H1 (cell line): ENCODE measurements at regions not wholly inside any gene's neighbourhood (a gene's known extent, or its start where the extent isn't known, plus 50 kb on each side); places are given as distances from the start of the nearest gene placed in this dataset.

Experiments used
- CTCF ChIA-PET: fragments of 300-600 bp; sonication (Branson Sonifier 250); formaldehyde crosslinking; loops from one replicate; lab custom pipeline; 2021; ENCODE audit not compliant: partially characterized antibody; lab: Charles Lee
- POLR2A ChIA-PET: fragments of 300-600 bp; sonication (Branson Sonifier 250); formaldehyde crosslinking; loops from one replicate; lab custom pipeline; 2021; ENCODE audit warnings: inconsistent platforms; ENCODE audit not compliant: partially characterized antibody; lab: Charles Lee
- DNase-seq, 2 experiments: peaks; one replicate each; pipeline versions ENCODE4 v3.0.0 to v3.0.0-alpha.2; 2010 to 2022; ENCODE audit warnings: low spot score in 2 of 2, low read depth in 1 of 2, mixed read lengths in 1 of 2
- FAIRE-seq: peaks from 2 replicates; lab custom pipeline; 2011; peaks lifted over from hg19 to GRCh38; lab: Jason Lieb, UNC
- H2AFZ ChIP-seq: 2 replicates; pipeline ENCODE4 v1.8.1; 2012; ENCODE audit warnings: low read length, inconsistent platforms
- H2AK5ac ChIP-seq: 2 replicates; pipeline ENCODE4 v1.6.1; 2013; ENCODE audit warnings: low read depth, low read length
- H2BK120ac ChIP-seq: replicated peaks from 2 replicates; pipeline ENCODE3; 2013; ENCODE audit warnings: low read depth, low read length, inconsistent platforms
- H2BK12ac ChIP-seq: 2 replicates; pipeline ENCODE4 v1.6.1; 2013; ENCODE audit warnings: low read depth, low read length
- H2BK15ac ChIP-seq: 2 replicates; pipeline ENCODE4 v1.6.1; 2013; ENCODE audit warnings: low read length
- H2BK20ac ChIP-seq: 2 replicates; pipeline ENCODE4 v1.6.1; 2013; ENCODE audit warnings: low read length
- H2BK5ac ChIP-seq: 2 replicates; pipeline ENCODE4 v1.6.1; 2013; ENCODE audit warnings: low read depth, low read length
- H3K14ac ChIP-seq: 2 replicates; pipeline ENCODE4 v1.6.1; 2013; ENCODE audit warnings: inconsistent platforms; ENCODE audit not compliant: insufficient read length
- H3K18ac ChIP-seq: 2 replicates; pipeline ENCODE4 v1.6.1; 2013; ENCODE audit warnings: low read length; ENCODE audit errors: extremely low read depth
- H3K23ac ChIP-seq: 2 replicates; pipeline ENCODE4 v1.6.1; 2013; ENCODE audit warnings: inconsistent platforms; ENCODE audit not compliant: insufficient read length
- H3K23me2 ChIP-seq: 2 replicates; pipeline ENCODE4 v1.6.1; 2013; ENCODE audit warnings: low read depth, low read length
- H3K27ac ChIP-seq: 2 replicates; pipeline ENCODE4 v1.6.1; 2011; ENCODE audit warnings: low read depth, low read length, inconsistent platforms
- H3K27me3 ChIP-seq, 4 experiments: replicated peaks in 1 of 4; 1 replicate in 1 of 4; 2 replicates in 3 of 4; pipeline versions ENCODE4 v1.6.1 to v1.8.1; 2011 to 2013; ENCODE audit warnings: low read length in 3 of 4, mild to moderate bottlenecking in 3 of 4, inconsistent platforms in 2 of 4, mixed read lengths in 2 of 4, moderate library complexity in 1 of 4; ENCODE audit not compliant: control insufficient read depth in 3 of 4, insufficient read depth in 3 of 4; ENCODE audit errors: extremely low read depth in 1 of 4
- H3K36me3 ChIP-seq, 4 experiments: 2 replicates each; pipeline versions ENCODE4 v1.6.1 to v1.8.1; 2011 to 2013; ENCODE audit warnings: mild to moderate bottlenecking in 4 of 4, low read length in 3 of 4, moderate library complexity in 2 of 4, control low read depth in 1 of 4, inconsistent platforms in 1 of 4; ENCODE audit not compliant: insufficient read depth in 4 of 4, control insufficient read depth in 2 of 4
- H3K4ac ChIP-seq: replicated peaks from 2 replicates; pipeline ENCODE3; 2013; ENCODE audit warnings: low read length, low read depth, mixed read lengths, inconsistent platforms; ENCODE audit not compliant: insufficient read length
- H3K4me1 ChIP-seq, 4 experiments: replicated peaks in 1 of 4; 1 replicate in 1 of 4; 2 replicates in 3 of 4; pipeline versions ENCODE4 v1.6.1 to v1.8.1; 2011 to 2013; ENCODE audit warnings: low read length in 3 of 4, inconsistent platforms in 2 of 4, mixed read lengths in 1 of 4; ENCODE audit not compliant: insufficient read depth in 4 of 4, control insufficient read depth in 3 of 4
- H3K4me2 ChIP-seq, 2 experiments: 2 replicates each; pipeline versions ENCODE4 v1.6.1 to v1.8.1; 2011 to 2013; ENCODE audit warnings: low read depth in 2 of 2, low read length in 2 of 2, control low read depth in 1 of 2, inconsistent platforms in 1 of 2, mild to moderate bottlenecking in 1 of 2; ENCODE audit not compliant: insufficient read depth in 1 of 2
- H3K4me3 ChIP-seq, 4 experiments: fragments of 200-600, 300-600 bp in 1 of 4; sonication (generic), shearing (Covaris generic), sonication (Bioruptor Twin) in 1 of 4; 2 replicates each; pipeline versions ENCODE4 v1.5.1 to v1.8.1; 2011 to 2016; ENCODE audit warnings: low read length in 4 of 4, low read depth in 3 of 4, control low read depth in 2 of 4, inconsistent platforms in 2 of 4, mild to moderate bottlenecking in 2 of 4, mixed read lengths in 1 of 4, moderate library complexity in 1 of 4; ENCODE audit not compliant: insufficient read depth in 2 of 4; ENCODE audit errors: extremely low read depth in 1 of 4
- H3K56ac ChIP-seq: replicated peaks from 2 replicates; pipeline ENCODE3; 2013; ENCODE audit warnings: low read depth, mild to moderate bottlenecking, mixed read lengths, low read length, inconsistent platforms; ENCODE audit not compliant: insufficient read length
- H3K79me1 ChIP-seq: 2 replicates; pipeline ENCODE4 v1.6.1; 2013; ENCODE audit warnings: low read depth, low read length, control low read depth
- H3K79me2 ChIP-seq, 2 experiments: 2 replicates each; pipeline versions ENCODE4 v1.6.1 to v1.8.1; 2012 to 2013; ENCODE audit warnings: low read length in 2 of 2, mild to moderate bottlenecking in 2 of 2, inconsistent platforms in 1 of 2; ENCODE audit not compliant: insufficient read depth in 2 of 2, control insufficient read depth in 1 of 2
- H3K9ac ChIP-seq, 4 experiments: replicated peaks in 1 of 4; 1 replicate in 1 of 4; 2 replicates in 3 of 4; pipeline versions ENCODE4 v1.6.1 to v1.8.1; 2011 to 2013; ENCODE audit warnings: low read depth in 3 of 4, low read length in 3 of 4, control low read depth in 2 of 4, mild to moderate bottlenecking in 2 of 4, moderate library complexity in 2 of 4, inconsistent platforms in 1 of 4; ENCODE audit errors: extremely low read depth in 1 of 4
- H3K9me3 ChIP-seq, 2 experiments: 2 replicates each; pipeline versions ENCODE4 v1.6.1 to v1.8.1; 2012 to 2013; ENCODE audit warnings: mild to moderate bottlenecking in 2 of 2, moderate library complexity in 2 of 2, control low read depth in 1 of 2, inconsistent platforms in 1 of 2, low read depth in 1 of 2, low read length in 1 of 2, mixed read lengths in 1 of 2; ENCODE audit not compliant: insufficient read depth in 2 of 2
- H4K20me1 ChIP-seq, 2 experiments: replicated peaks in 1 of 2; 2 replicates each; pipeline versions ENCODE3 to v1.8.1; 2011 to 2013; ENCODE audit warnings: inconsistent platforms in 2 of 2, low read length in 2 of 2, mild to moderate bottlenecking in 1 of 2; ENCODE audit not compliant: insufficient read depth in 2 of 2, control insufficient read depth in 1 of 2
- H4K5ac ChIP-seq: 2 replicates; pipeline ENCODE4 v1.6.1; 2013; ENCODE audit warnings: low read length, low read depth, mixed read lengths, inconsistent platforms; ENCODE audit not compliant: insufficient read length
- H4K8ac ChIP-seq: 2 replicates; pipeline ENCODE4 v1.8.0; 2013; ENCODE audit warnings: mild to moderate bottlenecking, moderate library complexity, low read length, inconsistent platforms; ENCODE audit not compliant: insufficient read depth; ENCODE audit errors: extremely low read depth
- H4K91ac ChIP-seq: replicated peaks from 2 replicates; pipeline ENCODE3; 2013; ENCODE audit warnings: low read length, mixed read lengths, inconsistent platforms; ENCODE audit not compliant: insufficient read length
- ASH2L ChIP-seq: fragments of 200-600, 300-600 bp; sonication (generic); IDR thresholded peaks from one replicate; pipeline ENCODE4 v1.7.1; 2017; ENCODE audit warnings: low read length
- ATF2 ChIP-seq: IDR thresholded peaks from 2 replicates; pipeline ENCODE4 v1.6.1; 2012; ENCODE audit warnings: low read length, inconsistent platforms
- EZH2 ChIP-seq: fragments of 200-600 bp; sonication (generic); IDR thresholded peaks from 2 replicates; pipeline ENCODE4 v1.7.1; 2012; ENCODE audit warnings: low read depth, mild to moderate bottlenecking, moderate library complexity, low read length, inconsistent platforms; ENCODE audit not compliant: severe bottlenecking
- WGBS, 2 experiments: shearing (Covaris generic) in 1 of 2; methylation state at CpG; one replicate each; pipeline versions ENCODE4 v1.1.6 to v1.1.7; 2013 to 2015; ENCODE audit warnings: low lambda C conversion rate in 2 of 2, mixed read lengths in 2 of 2, inconsistent platforms in 1 of 2, low coverage in 1 of 2, missing lambda C conversion rate in 1 of 2; ENCODE audit not compliant: insufficient replicate concordance in 2 of 2, insufficient coverage in 1 of 2, insufficient read length in 1 of 2; ENCODE audit errors: extremely low coverage in 1 of 2, missing lambda C conversion rate in 1 of 2; 5-methylcytosine and 5-hydroxymethylcytosine counted together

DNA sequence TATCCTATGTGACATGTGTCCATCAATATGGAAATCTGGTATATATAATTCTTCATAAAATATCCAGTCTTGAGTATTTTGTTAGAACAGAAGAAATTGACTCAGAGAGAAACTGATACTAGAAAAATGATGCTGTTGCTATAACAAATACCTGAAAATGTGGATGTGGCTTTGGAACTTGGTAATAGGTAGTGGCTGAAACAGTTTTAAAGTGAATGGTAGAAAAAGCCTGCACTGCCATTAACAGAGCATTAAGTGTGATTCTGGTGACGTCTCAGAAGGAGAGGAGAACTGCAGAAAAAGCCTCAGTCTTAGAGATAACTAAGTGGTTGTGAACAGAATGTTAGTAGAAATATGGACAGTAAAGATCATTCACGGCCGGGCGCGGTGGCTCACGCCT lies 634.9 kb upstream of the ZNF608 start:
- Histone ChIP-seq H3K23ac (no peak overlapping the region), H3K56ac (no peak overlapping the region), H4K5ac (no peak overlapping the region), H4K91ac (no peak overlapping the region), H2AFZ (no peak overlapping the region), H3K4me1 (peaks cover 0 to 3% (median 1%) of the 10 kb centered on the region in 4 experiments; a peak in 3 of 7 replicates), H3K4me2 (no peak overlapping the region), H3K27ac (no peak overlapping the region), H3K36me3 (no peaks in the 10 kb centered on the region), H4K8ac (no peak overlapping the region), H2BK20ac (no peak overlapping the region), H3K27me3 (no peaks in the 10 kb centered on the region), H2BK5ac (no peak overlapping the region), H3K4ac (no peak overlapping the region), H3K9ac (no peak overlapping the region), H2AK5ac (no peak overlapping the region), H3K79me1 (no peaks in the 10 kb centered on the region), H2BK15ac (no peak overlapping the region), H3K4me3 (no peak overlapping the region), H2BK12ac (no peak overlapping the region), H3K18ac (no peak overlapping the region), H2BK120ac (no peak overlapping the region), H3K23me2 (no peaks in the 10 kb centered on the region), H3K14ac (no peak overlapping the region), H3K9me3 (no peaks in the 10 kb centered on the region), H4K20me1 (no peaks in the 10 kb centered on the region), H3K79me2 (no peaks in the 10 kb centered on the region)
- TF ChIP-seq EZH2 (no peak), ASH2L (no peak), ATF2 (no peak)
- ChIA-PET POLR2A (no interaction called here), CTCF (no interaction called here)
- FAIRE-seq, result no peak
- DNase-seq, result no peak
- 89% methylated on average over 6 of the region's 6 CpGs; no CpG with 5 or more reads in 1 of the 2 experiments for WGBS, 2 experiments
